SU-DHL-6 (cell line): ENCODE measurements at regions not wholly inside any gene's neighbourhood (a gene's known extent, or its start where the extent isn't known, plus 50 kb on each side); places are given as distances from the start of the nearest gene placed in this dataset.

ENCODE experiments used
- EZH2phosphoT487 ChIP-seq: fragments of 200-600 bp; sonication (generic), shearing (Covaris generic); conservative IDR thresholded peaks from 2 replicates; pipeline ENCODE4 v1.6.1; 2018; ENCODE audit warnings: mild to moderate bottlenecking, antibody characterized with exemption, low read length, moderate library complexity, mixed read lengths
- TF ChIP-seq, protein P1 (sequence below): fragments of 200-600 bp; sonication (generic); IDR thresholded peaks from one replicate; pipeline ENCODE4 v1.5.1; 2017; ENCODE audit warnings: antibody characterized with exemption, mild to moderate bottlenecking, low read length, moderate library complexity; ENCODE audit not compliant: insufficient read depth, poor library complexity, severe bottlenecking

- TF ChIP-seq, protein P1, sequence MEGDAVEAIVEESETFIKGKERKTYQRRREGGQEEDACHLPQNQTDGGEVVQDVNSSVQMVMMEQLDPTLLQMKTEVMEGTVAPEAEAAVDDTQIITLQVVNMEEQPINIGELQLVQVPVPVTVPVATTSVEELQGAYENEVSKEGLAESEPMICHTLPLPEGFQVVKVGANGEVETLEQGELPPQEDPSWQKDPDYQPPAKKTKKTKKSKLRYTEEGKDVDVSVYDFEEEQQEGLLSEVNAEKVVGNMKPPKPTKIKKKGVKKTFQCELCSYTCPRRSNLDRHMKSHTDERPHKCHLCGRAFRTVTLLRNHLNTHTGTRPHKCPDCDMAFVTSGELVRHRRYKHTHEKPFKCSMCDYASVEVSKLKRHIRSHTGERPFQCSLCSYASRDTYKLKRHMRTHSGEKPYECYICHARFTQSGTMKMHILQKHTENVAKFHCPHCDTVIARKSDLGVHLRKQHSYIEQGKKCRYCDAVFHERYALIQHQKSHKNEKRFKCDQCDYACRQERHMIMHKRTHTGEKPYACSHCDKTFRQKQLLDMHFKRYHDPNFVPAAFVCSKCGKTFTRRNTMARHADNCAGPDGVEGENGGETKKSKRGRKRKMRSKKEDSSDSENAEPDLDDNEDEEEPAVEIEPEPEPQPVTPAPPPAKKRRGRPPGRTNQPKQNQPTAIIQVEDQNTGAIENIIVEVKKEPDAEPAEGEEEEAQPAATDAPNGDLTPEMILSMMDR = no peak
- no peak for TF ChIP-seq EZH2phosphoT487
These were observed 287.5 kb upstream of the ANO3 start for GRCh38 chr11:26044389-26044788.
